ENCODE measurements at regions not wholly inside any gene's neighbourhood (a gene's known extent, or its start where the extent isn't known, plus 50 kb on each side); places are given as distances from the start of the nearest gene placed in this dataset.

DNA sequence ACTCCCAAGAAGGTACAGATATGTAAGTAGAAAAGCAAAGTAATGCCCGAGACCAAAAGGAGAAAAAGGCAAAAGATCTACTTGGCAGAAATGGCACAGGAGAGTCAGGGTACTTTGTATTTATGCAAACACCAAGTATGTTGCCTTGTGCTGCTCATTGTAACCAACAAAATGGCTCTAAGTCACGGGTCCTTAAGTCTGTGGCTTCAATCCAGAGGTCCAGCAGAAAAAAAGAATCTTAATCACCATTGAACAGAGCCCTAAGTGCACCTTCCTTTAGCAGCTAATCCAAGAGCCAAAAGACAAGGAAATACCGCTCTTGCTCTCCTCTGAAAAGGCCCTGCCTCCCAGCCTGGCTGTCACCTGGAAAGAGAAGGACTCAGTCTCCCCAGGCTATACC, 324.9 kb upstream of the PPARGC1A start:
- Histone ChIP-seq H3K9me3 (no peaks in the 10 kb centered on the region), H3K27ac (no peak overlapping the region), H3K4me3 (no peak overlapping the region), H3K4me1 (no peaks in the 10 kb centered on the region), H3K36me3 (replicated peaks in 1 of 2; ENCODE audit: insufficient read depth in 1 of 2, low read depth in 2 of 2) (no peaks in the 10 kb centered on the region), H3K27me3 (no peaks in the 10 kb centered on the region)
- DNase-seq (no peak), ATAC-seq (no peak)
- 49 to 55% methylated on average over 3 of the region's 3 CpGs for WGBS, 2 donors
- intact Hi-C loops (cut with DNase I) = no loop called here
- TF ChIP-seq, protein P1, sequence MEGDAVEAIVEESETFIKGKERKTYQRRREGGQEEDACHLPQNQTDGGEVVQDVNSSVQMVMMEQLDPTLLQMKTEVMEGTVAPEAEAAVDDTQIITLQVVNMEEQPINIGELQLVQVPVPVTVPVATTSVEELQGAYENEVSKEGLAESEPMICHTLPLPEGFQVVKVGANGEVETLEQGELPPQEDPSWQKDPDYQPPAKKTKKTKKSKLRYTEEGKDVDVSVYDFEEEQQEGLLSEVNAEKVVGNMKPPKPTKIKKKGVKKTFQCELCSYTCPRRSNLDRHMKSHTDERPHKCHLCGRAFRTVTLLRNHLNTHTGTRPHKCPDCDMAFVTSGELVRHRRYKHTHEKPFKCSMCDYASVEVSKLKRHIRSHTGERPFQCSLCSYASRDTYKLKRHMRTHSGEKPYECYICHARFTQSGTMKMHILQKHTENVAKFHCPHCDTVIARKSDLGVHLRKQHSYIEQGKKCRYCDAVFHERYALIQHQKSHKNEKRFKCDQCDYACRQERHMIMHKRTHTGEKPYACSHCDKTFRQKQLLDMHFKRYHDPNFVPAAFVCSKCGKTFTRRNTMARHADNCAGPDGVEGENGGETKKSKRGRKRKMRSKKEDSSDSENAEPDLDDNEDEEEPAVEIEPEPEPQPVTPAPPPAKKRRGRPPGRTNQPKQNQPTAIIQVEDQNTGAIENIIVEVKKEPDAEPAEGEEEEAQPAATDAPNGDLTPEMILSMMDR (IDR thresholded peaks at IDR 0.05) = no peak
- no peak for TF ChIP-seq POLR2A (IDR thresholded peaks at IDR 0.05)

DNA sequence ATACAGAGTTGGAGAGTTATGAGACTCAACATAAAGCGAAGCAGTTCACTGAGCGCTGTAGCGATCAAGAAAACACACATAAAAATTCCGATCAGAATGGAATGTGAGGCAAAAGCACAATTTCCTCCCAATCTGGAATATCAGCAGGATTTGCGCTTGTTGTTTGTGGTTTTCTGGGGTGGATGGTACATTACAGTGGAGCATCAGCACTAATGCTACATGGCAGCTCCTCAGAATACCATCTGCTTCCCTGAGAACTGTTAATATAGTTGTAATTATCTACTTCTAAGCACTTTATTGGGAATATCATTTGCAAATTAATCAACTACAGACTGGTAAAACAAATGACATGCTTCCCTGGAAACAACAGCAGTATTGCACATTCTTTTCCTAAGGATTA, 324.1 kb upstream of the PPARGC1A start:
- intact Hi-C loops (cut with DNase I) = no loop called here
- Histone ChIP-seq H3K27ac (no peak overlapping the region), H3K9me3 (no peaks in the 10 kb centered on the region), H3K4me1 (no peaks in the 10 kb centered on the region), H3K36me3 (replicated peaks in 1 of 2; ENCODE audit: insufficient read depth in 1 of 2, low read depth in 2 of 2) (no peaks in the 10 kb centered on the region), H3K27me3 (peaks cover 0 to 3% of the 10 kb centered on the region in 2 donors), H3K4me3 (no peak overlapping the region)
- TF ChIP-seq, protein P1 (IDR thresholded peaks at IDR 0.05) = no peak
- no peak for TF ChIP-seq POLR2A (IDR thresholded peaks at IDR 0.05)
- DNase-seq (no peak), ATAC-seq (no peak)
- 62 to 82% methylated on average over 5 of the region's 5 CpGs for WGBS, 2 donors

DNA sequence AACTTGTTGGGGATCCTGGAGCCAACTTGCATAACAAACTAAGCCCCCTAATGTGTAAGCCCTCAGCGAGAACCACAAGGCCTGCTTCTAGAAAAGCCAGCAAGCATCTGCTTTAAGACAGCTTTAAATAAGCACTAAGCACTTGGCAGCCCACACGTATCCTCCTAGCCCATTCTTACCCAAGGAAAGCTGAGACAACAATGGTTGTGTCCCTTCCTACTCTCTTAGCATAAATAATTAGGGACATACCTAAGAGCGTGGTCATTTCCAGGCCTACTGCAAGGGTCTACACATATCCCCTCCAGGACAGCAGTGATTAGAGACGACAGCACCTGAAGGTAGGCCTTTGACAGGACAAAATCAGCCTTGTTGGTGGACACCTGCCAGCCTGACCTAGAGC, 322.8 kb upstream of the PPARGC1A start:
- Histone ChIP-seq H3K9me3 (no peaks in the 10 kb centered on the region), H3K4me1 (no peaks in the 10 kb centered on the region), H3K36me3 (replicated peaks in 1 of 2; ENCODE audit: insufficient read depth in 1 of 2, low read depth in 2 of 2) (no peaks in the 10 kb centered on the region), H3K27ac (no peak overlapping the region), H3K27me3 (peaks cover 0 to 5% of the 10 kb centered on the region in 2 donors), H3K4me3 (no peak overlapping the region)
- WGBS, 2 donors = 66 to 80% methylated on average over 4 of the region's 4 CpGs
- TF ChIP-seq, protein P1 (IDR thresholded peaks at IDR 0.05) = no peak
- no peak for TF ChIP-seq POLR2A (IDR thresholded peaks at IDR 0.05)
- intact Hi-C loops (cut with DNase I) = no loop called here
- ATAC-seq (no peak), DNase-seq (no peak)

DNA sequence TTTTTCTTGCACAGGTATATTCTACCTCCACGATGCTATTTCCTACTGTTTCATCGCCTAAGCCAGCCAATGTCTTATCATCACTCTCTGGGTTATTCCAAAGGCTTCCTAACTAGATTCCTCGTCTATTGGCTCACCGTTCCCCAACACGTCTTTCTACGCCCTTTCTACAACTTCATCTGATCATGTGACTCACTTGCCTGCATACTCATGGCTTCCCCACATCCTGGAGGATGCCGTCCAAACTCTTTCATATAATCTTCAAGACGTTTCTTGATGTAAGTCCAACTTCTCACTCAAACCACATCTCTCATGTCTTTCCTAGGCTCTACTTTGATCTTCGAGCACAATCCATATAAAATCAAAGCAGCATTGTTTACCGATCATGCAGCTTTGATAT, 322.0 kb upstream of the PPARGC1A start:
- intact Hi-C loops (cut with DNase I) = no loop called here
- no peak overlapping the region for H3K27ac ChIP-seq

More for the DNA sequence above, 322.0 kb upstream of the PPARGC1A start:
- WGBS, 2 donors = 68 to 72% methylated on average over 10 of the region's 10 CpGs
- no peak overlapping the region for H3K4me3 ChIP-seq
- no peak for TF ChIP-seq POLR2A (IDR thresholded peaks at IDR 0.05)
- TF ChIP-seq, protein P1 (IDR thresholded peaks at IDR 0.05) = no peak
- H3K4me1 ChIP-seq = no peaks in the 10 kb centered on the region
- no peak for DNase-seq
- no peaks in the 10 kb centered on the region for H3K36me3 ChIP-seq (replicated peaks in 1 of 2; ENCODE audit: insufficient read depth in 1 of 2, low read depth in 2 of 2)
- no peaks in the 10 kb centered on the region for H3K9me3 ChIP-seq
- no peak for ATAC-seq
- H3K27me3 ChIP-seq = peaks cover 0 to 5% of the 10 kb centered on the region in 2 donors
